GM18867 (cell line): ENCODE measurements at regions not wholly inside any gene's neighbourhood (a gene's known extent, or its start where the extent isn't known, plus 50 kb on each side); places are given as distances from the start of the nearest gene placed in this dataset.

Source experiments
- ATAC-seq: cut with Tn5 transposase; IDR thresholded peaks from one replicate; pipeline ENCODE4 v1.9.1; 2021; ENCODE audit warnings: mild to moderate bottlenecking, moderate library complexity; ENCODE audit not compliant: unreplicated experiment

- ATAC-seq, result no peak
Measured at GRCh38 chr1:216892581-216893160, 169.4 kb upstream of the ESRRG start.

- ATAC-seq, result no peak
Measured at GRCh38 chr1:216890871-216891270, 167.6 kb upstream of the ESRRG start.

DNA sequence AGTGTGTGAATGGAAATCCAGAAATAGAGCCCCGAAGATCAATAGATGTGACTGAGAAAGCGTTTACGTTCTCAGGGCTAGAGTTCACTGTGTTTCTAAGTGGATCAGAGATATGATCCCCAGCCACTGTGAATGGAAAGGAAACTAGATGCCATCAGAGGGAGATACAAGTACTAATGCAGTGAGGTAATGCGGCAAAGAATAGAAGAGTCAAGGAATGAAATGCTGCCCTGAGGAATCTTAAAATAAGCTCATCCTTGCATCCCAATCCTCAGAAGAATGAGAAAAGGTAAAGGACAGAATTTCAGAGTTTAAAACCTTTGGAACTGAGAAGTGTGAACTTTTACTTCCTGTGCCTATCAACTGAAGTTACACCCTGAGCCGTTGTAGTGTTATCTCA lies 165.5 kb upstream of the ESRRG start:
- no peak for ATAC-seq

DNA sequence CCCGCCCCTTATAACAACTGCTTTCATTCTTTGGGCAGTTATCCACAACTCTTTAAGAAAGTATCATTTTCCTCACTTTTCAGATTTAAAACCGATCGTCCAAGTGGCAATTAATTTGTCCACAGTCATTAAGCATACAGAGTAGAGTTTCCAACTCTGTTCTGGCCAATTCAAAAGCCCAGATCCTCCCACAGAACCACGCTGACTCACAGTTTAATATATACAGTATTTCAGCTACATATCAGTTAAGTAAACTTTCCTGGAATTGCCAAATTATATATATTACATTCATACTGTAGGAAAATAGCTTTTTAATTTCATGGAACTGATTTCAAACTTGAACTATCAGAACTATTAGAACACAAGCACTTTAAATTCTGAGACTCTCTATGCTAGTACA lies 163.8 kb upstream of the ESRRG start:
- ATAC-seq, result no peak

DNA sequence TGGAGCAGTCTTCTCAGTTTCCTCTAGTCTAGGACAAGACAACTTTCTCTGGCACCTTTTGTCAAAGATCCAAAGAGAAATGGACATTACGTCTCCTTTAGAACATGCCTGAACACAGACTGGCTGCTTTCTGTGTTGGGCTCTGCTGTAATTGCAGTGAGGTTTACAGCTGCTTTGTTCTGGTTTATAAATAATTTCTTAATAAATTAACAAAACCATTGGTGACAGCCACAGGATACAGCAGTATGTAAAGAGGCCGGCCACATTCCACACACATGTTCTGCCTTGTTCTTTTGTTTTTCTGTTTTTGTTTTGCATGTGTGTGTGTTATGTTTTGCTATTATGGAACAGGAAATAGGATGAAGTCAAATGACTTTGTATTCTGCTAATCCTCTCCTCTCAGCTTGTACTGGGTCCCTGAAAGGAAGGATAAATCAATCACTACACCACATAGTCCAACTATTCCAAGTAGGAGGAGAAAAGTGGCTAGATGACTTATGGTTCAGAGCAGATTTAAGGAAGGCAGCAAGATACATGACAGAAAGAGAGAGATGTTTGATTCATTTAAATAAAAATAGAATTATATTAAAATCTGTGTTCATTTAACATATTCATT lies 161.5 kb upstream of the ESRRG start:
- no peak for ATAC-seq

GRCh38 chr1:216883518-216883917 lies 160.3 kb upstream of the ESRRG start:
- ATAC-seq, result no peak

GRCh38 chr1:216881695-216882094 lies 158.5 kb upstream of the ESRRG start:
- ATAC-seq, result no peak

- ATAC-seq, result no peak
Measured at GRCh38 chr1:216866714-216867113, 143.5 kb upstream of the ESRRG start.

GRCh38 chr1:216855810-216856209 lies 132.6 kb upstream of the ESRRG start:
- ATAC-seq, result no peak

DNA sequence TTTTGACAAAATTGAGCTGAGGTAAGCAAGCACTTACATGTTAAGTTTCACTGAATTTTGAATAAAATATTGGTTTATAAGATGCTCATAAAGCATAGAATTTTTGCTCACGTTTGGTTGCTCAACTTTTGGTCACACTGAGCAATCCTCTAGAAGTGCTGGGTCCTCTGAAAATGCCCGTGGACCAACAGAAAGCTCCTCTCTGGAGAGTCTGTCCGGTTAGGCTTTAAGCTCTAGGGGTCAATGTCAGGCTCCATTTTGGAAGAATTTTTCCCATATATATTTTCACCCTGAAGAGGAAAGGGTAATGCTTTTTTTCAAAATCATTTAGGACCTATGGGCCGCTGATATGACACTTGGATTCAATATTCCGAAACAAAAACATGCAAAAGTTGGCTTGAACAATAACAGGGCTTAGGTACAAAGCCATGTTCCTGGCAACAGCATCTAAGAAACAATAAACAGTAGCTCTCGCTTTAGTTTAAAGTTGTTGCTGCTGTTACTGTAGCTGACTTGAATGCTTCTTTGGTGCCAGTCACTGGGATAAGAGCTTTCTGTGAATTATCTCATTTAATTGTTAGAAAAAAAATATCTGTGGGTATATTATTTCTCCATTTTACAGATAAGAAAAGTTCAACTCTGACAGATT lies 131.7 kb upstream of the ESRRG start:
- no peak for ATAC-seq

- ATAC-seq, result no peak
Measured at GRCh38 chr1:216851073-216851472, 127.8 kb upstream of the ESRRG start.

DNA sequence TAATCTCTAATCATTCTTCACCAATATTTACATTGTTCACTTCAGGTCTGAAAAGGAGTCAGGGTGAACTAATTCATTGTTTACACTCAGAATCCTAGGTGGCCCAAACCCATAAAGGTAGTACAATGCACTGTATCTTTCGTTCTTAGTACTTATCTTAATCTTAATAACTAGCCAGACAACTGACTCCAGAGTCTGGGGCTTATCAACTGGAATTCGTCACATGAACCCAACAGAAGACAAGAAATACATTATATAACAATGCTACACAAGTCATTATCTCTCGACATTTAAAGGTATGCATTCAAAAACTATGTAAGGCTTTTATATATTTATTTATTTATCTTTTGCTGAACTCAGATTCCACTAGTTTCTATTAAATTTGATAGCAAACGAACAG lies 125.9 kb upstream of the ESRRG start:
- no peak for ATAC-seq

DNA sequence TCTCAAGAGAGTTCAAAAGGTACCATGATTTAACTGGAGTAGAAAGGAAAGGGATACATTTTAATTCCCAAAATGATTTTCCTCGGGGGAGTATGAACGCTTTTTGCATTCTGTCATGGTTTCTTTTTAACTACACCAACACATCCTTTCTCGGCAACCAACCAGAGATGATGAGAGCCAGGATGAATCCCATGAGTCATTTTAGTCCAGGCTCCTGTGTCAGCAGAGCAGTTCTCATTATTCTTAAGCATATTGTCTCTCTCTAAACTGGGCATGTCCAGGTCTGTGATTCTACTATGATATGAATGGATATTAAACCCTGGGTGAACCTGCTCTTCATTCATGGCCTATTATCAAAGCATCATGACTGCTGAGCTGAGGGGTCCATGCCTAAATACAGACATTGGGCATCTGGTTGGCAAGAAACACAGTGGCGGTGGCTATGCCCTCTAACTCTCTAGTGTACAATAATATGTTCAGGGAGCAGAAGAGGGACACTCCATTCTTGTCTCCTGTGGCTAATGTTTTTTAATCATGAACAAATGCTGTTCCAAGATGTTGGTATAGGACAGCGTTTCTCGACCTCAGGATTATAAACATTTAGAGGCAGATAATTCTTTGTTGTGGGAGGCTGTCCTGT lies 124.3 kb upstream of the ESRRG start:
- ATAC-seq, result no peak

DNA sequence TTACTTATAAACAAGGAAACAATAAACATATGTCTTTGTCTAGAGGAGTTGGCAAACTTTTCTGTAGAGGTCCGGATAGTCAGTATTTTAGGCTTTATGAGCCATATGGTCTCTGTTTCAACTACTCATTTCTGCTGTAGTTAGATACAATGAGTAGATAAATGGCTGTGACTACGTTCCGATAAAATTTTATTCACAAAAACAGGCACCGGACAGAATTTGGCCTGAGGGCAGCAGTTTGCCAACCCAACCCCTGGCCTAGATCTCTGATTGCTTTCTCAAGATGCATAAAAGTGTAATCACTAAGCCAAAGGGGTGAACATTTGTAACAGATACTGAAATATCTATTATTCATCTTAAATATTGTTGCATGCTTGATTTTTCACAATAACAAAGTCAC lies 123.1 kb upstream of the ESRRG start:
- ATAC-seq, result no peak

- no peak for ATAC-seq
Measured at GRCh38 chr1:216843409-216843808, 120.2 kb upstream of the ESRRG start.

DNA sequence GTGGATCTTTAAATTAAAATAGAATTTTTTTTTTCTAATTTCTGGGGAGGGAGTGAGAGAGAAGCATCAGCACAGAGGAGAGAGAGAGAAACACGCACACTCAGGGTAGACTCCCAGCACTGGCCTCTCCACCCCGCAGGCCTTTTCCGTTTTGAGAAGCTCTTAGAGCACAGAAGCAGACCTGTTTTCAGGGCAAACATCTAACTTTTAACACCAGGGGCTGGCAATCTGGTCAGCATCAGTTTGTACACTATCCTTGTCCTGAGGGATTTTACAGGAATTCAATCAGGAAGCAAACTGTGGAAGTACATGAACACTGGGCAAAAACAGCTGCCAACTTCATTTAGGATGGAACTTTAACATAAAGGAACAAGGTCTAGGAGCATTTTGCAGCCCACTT lies 117.9 kb upstream of the ESRRG start:
- ATAC-seq, result no peak

- no peak for ATAC-seq
Measured at GRCh38 chr1:216836316-216836715, 113.1 kb upstream of the ESRRG start.

GRCh38 chr1:216833509-216833908 lies 110.3 kb upstream of the ESRRG start:
- no peak for ATAC-seq

- no peak for ATAC-seq
Measured at GRCh38 chr1:216832192-216832591, 109.0 kb upstream of the ESRRG start.

- no peak for ATAC-seq
Measured at GRCh38 chr1:216830424-216831210, 107.4 kb upstream of the ESRRG start.

GRCh38 chr1:216827251-216827650 lies 104.0 kb upstream of the ESRRG start:
- no peak for ATAC-seq
